NT2/D1 (cell line): ENCODE measurements at regions not wholly inside any gene's neighbourhood (a gene's known extent, or its start where the extent isn't known, plus 50 kb on each side); places are given as distances from the start of the nearest gene placed in this dataset.

Experiments
- SUZ12 ChIP-seq: IDR thresholded peaks from 2 replicates; pipeline ENCODE4 v1.6.1; 2011; ENCODE audit not compliant: insufficient read length, insufficient read depth; ENCODE audit errors: extremely low read depth
- YY1 ChIP-seq: IDR thresholded peaks from 2 replicates; pipeline ENCODE4 v1.6.1; 2011; ENCODE audit not compliant: insufficient read length, insufficient read depth
- ZNF274 ChIP-seq: IDR thresholded peaks from 2 replicates; pipeline ENCODE4 v1.6.1; 2011; ENCODE audit warnings: mild to moderate bottlenecking, low read depth, low read length

DNA sequence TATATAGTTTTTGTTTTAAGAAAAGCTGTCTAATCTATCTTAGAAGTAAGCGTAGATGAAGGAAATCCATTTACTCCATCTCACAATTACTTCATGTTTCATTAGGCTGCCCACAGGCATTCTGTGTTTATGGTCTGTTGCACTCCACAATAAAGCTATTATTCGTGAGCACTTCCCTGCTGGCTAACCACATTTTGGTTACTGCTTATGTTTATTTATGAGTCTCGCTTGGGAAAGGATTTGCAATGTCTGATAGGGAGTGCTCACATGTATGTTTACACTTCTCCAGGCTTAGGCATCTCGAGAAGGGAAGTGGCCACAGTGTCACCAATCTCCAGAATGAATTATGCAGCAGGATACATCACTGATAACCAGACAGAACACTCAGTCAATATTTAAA is 190.9 kb downstream of the VCY1B start:
- TF ChIP-seq YY1 (no peak), ZNF274 (no peak), SUZ12 (no peak)
